Cardiac fibroblast (primary cell): ENCODE measurements at regions not wholly inside any gene's neighbourhood (a gene's known extent, or its start where the extent isn't known, plus 50 kb on each side); places are given as distances from the start of the nearest gene placed in this dataset.
"Not testable (repeated sequence)": the region's sequence is repeated elsewhere in the genome, so short reads cannot be mapped to it uniquely, and the experiment has no call there.

ENCODE experiments used
- DNase-seq, 2 donors: peaks; one replicate each; pipeline versions ENCODE4 v3.0.0 to v3.0.0-alpha.2; 2010; ENCODE audit warnings: low read depth in 2 of 2
- H3K4me3 ChIP-seq, 2 donors: replicated peaks in 1 of 2; 1 replicate in 1 of 2; 2 replicates in 1 of 2; pipeline ENCODE4 v1.5.1; 2011; ENCODE audit warnings: low read depth in 2 of 2, low read length in 2 of 2, mild to moderate bottlenecking in 2 of 2, moderate library complexity in 1 of 2
- TF ChIP-seq, protein P1 (sequence below): IDR thresholded peaks from one replicate; pipeline ENCODE4 v1.5.1; 2011; ENCODE audit warnings: low read depth, mild to moderate bottlenecking, low read length, inconsistent platforms

DNA sequence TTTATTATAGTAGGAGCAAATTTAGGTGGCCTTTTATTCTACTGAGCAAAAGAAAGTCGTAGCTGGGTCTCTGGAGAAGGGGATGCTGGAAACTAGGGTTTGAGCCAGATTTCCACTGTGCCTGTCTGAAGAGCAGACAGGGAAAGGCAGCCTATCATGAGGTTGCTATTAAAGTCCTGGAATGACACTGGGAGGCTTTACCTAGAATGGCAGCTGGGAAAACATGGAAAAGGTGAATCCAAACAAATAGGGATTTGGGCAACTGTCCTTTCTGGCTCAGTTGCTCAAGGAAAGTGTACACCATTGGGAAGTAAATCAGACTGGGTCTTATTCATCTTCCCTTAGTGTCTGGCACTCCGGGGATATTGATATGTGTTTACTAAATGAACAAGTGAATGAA lies 154.6 kb downstream of the MTX2 start:
- DNase-seq, result no peak

GRCh38 chr2:176424746-176425145 lies 155.5 kb downstream of the MTX2 start:
- DNase-seq, result no peak
- TF ChIP-seq, protein P1, sequence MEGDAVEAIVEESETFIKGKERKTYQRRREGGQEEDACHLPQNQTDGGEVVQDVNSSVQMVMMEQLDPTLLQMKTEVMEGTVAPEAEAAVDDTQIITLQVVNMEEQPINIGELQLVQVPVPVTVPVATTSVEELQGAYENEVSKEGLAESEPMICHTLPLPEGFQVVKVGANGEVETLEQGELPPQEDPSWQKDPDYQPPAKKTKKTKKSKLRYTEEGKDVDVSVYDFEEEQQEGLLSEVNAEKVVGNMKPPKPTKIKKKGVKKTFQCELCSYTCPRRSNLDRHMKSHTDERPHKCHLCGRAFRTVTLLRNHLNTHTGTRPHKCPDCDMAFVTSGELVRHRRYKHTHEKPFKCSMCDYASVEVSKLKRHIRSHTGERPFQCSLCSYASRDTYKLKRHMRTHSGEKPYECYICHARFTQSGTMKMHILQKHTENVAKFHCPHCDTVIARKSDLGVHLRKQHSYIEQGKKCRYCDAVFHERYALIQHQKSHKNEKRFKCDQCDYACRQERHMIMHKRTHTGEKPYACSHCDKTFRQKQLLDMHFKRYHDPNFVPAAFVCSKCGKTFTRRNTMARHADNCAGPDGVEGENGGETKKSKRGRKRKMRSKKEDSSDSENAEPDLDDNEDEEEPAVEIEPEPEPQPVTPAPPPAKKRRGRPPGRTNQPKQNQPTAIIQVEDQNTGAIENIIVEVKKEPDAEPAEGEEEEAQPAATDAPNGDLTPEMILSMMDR, result no peak
- no peak overlapping the region for H3K4me3 ChIP-seq

More for the DNA sequence above, 154.6 kb downstream of the MTX2 start:
- no peak overlapping the region for H3K4me3 ChIP-seq
- TF ChIP-seq, protein P1, result no peak

DNA sequence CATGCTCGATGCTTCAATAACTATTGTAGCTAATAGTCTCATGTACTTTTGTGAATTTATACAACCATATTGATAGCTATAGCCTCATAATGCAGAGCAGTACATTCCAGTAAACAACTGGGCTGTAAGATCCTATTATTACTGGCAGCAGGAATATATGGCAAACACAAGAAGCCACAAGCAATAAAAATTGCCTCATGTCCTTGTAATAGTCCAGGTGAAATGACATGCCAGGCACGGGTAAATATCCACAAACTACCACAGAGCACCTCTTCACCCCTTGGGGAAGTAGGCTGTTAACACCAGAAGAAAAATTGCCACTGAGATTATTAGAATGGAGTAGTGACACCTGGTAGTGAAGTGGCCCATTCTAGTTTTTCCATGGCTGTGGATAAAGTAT lies 158.3 kb downstream of the MTX2 start:
- H3K4me3 ChIP-seq, result no peak overlapping the region
- DNase-seq, result no peak
- TF ChIP-seq, protein P1, result no peak

GRCh38 chr2:176428944-176429469 lies 159.8 kb downstream of the MTX2 start:
- H3K4me3 ChIP-seq, DNase-seq: not testable (repeated sequence)

GRCh38 chr2:176432434-176432833 lies 163.2 kb downstream of the MTX2 start:
- DNase-seq, result peak in 1 of 2 donors; percentile 52
- no peak overlapping the region for H3K4me3 ChIP-seq
- TF ChIP-seq, protein P1, result no peak

GRCh38 chr2:176435729-176436128 lies 166.5 kb downstream of the MTX2 start:
- DNase-seq, result no peak
- no peak overlapping the region for H3K4me3 ChIP-seq
- TF ChIP-seq, protein P1, result no peak

DNA sequence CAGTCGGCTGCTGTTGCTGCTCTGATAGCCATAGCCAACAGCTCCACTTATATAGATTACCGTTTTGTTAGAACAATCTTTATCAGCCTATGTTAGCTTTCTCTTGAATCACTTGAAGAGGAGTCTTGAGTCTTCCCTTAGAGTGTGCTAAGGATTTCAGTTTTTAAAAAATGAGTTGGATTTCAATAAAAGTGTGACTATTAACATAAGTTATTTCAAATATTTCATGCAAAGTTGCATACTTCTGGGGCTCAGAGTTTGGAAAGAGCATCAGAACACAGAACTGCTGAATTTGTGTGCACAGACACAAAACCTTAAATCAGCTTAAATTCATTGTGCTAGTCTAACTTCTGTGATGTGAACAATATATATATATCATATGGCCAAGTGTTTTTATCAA lies 174.7 kb downstream of the MTX2 start:
- peak in 1 of 2 donors; percentile 18 for DNase-seq
- TF ChIP-seq, protein P1, result no peak
- no peak overlapping the region for H3K4me3 ChIP-seq
